Suprapubic skin (tissue), 4 donors: ENCODE measurements at regions not wholly inside any gene's neighbourhood (a gene's known extent, or its start where the extent isn't known, plus 50 kb on each side); places are given as distances from the start of the nearest gene placed in this dataset.

Experiments
- CTCF ChIP-seq, 2 donors: fragments of 200-600 bp in 1 of 2; fragments of 450-650 bp in 1 of 2; sonication (generic) in 1 of 2; IDR thresholded peaks; one replicate each; pipeline ENCODE4 v1.5.1; 2016 to 2019; ENCODE audit warnings: antibody characterized with exemption in 2 of 2, mild to moderate bottlenecking in 1 of 2, moderate library complexity in 1 of 2
- EP300 ChIP-seq: sonication (generic); formaldehyde crosslinking; IDR thresholded peaks from one replicate; pipeline ENCODE4 v1.6.1; 2017; ENCODE audit warnings: antibody characterized with exemption
- POLR2A ChIP-seq, 2 donors: fragments of 450-650 bp; IDR thresholded peaks; one replicate each; pipeline ENCODE4 v1.6.1; 2017; ENCODE audit warnings: antibody characterized with exemption in 2 of 2, mild to moderate bottlenecking in 2 of 2, moderate library complexity in 2 of 2
- POLR2AphosphoS5 ChIP-seq, 3 donors: sonication (generic); formaldehyde crosslinking; IDR thresholded peaks; one replicate each; pipeline ENCODE4 v1.6.1; 2017; ENCODE audit warnings: antibody characterized with exemption in 3 of 3

- TF ChIP-seq CTCF (IDR thresholded peaks at IDR 0.05) = no peak
- TF ChIP-seq POLR2A (IDR thresholded peaks at IDR 0.05) = no peak
- TF ChIP-seq POLR2AphosphoS5 (IDR thresholded peaks at IDR 0.05) = no peak
- no peak for TF ChIP-seq EP300
These were observed 267.2 kb upstream of the BTG1 start for GRCh38 chr12:92412856-92413255.
